HCT116 (cell line): ENCODE measurements at regions not wholly inside any gene's neighbourhood (a gene's known extent, or its start where the extent isn't known, plus 50 kb on each side); places are given as distances from the start of the nearest gene placed in this dataset.

ENCODE experiments used
- ATAC-seq: fragments of 200-7000 bp; cut with Tn5 transposase; 2 replicates; pipeline ENCODE4 v1.9.1; 2020; ENCODE audit warnings: mild to moderate bottlenecking, moderate library complexity
- BruUV-seq: library from RNA; stranded (reverse); fragments of 400-500 nt; replicated peaks from 2 replicates; lab custom pipeline; 2021; lab: Mats Ljungman, UMichigan
- CTCF ChIA-PET: fragments of 300-600 bp; sonication (Branson Sonifier 250); formaldehyde crosslinking; loops from one replicate; lab custom pipeline; 2021; ENCODE audit warnings: antibody characterized with exemption; lab: Charles Lee
- POLR2A ChIA-PET: fragments of 300-600, 350-600 bp; sonication (Branson Sonifier 250); formaldehyde crosslinking; loops from one replicate; lab custom pipeline; 2021; ENCODE audit warnings: antibody characterized with exemption; lab: Charles Lee
- RAD21 ChIA-PET, 2 experiments: fragments of 300-600 bp; sonication (Branson Sonifier 250); formaldehyde crosslinking; loops; one replicate each; lab custom pipeline; 2023; ENCODE audit warnings: low total read pairs in 2 of 2; ENCODE audit not compliant: uncharacterized antibody in 2 of 2, unreplicated experiment in 2 of 2, low non-redundant PET in 1 of 2; lab: Charles Lee
- DNase-seq: peaks from one replicate; pipeline ENCODE4 v3.0.0-alpha.2; 2010; ENCODE audit warnings: low read depth, low spot score
- H2AFZ ChIP-seq: fragments of 200-600 bp; shearing (Covaris generic), sonication (generic); 2 replicates; pipeline ENCODE4 v1.6.1; 2017; ENCODE audit warnings: low read depth, mixed run types, mixed read lengths, antibody characterized with exemption, low read length; ENCODE audit not compliant: poor library complexity, severe bottlenecking
- H3K27ac ChIP-seq: 2 replicates; pipeline ENCODE4 v1.5.1; 2012; ENCODE audit warnings: low read depth, low read length
- H3K27me3 ChIP-seq: fragments of 200-600 bp; sonication (generic); 2 replicates; pipeline ENCODE4 v1.6.1; 2016; ENCODE audit warnings: mixed run types, low read length, mixed read lengths; ENCODE audit not compliant: insufficient read depth
- H3K36me3 ChIP-seq, 2 experiments: fragments of 200-500 bp in 1 of 2; fragments of 200-600 bp in 1 of 2; sonication (Bioruptor generic) in 1 of 2; sonication (generic) in 1 of 2; 2 replicates each; pipeline versions ENCODE4 v1.5.1 to v1.6.1; 2014 to 2016; ENCODE audit warnings: low read length in 2 of 2, inconsistent platforms in 1 of 2, mixed read lengths in 1 of 2, mixed run types in 1 of 2; ENCODE audit not compliant: insufficient read depth in 2 of 2, control insufficient read depth in 1 of 2
- H3K4me1 ChIP-seq, 2 experiments: fragments of 200-600 bp in 1 of 2; sonication (generic) in 1 of 2; 2 replicates each; pipeline versions ENCODE4 v1.5.1 to v1.6.1; 2012 to 2017; ENCODE audit warnings: low read length in 2 of 2, inconsistent platforms in 1 of 2, mild to moderate bottlenecking in 1 of 2, mixed read lengths in 1 of 2, mixed run types in 1 of 2, moderate library complexity in 1 of 2; ENCODE audit not compliant: insufficient read depth in 2 of 2, control insufficient read depth in 1 of 2
- H3K4me2 ChIP-seq: fragments of 200-600 bp; sonication (generic); 2 replicates; pipeline ENCODE4 v1.6.1; 2017; ENCODE audit warnings: mixed run types, low read length, mixed read lengths
- H3K4me3 ChIP-seq, 2 experiments: fragments of 200-600 bp in 1 of 2; sonication (generic) in 1 of 2; replicated peaks in 1 of 2; 2 replicates each; pipeline ENCODE4 v1.5.1; 2011 to 2016; ENCODE audit warnings: low read length in 2 of 2, control low read depth in 1 of 2, low read depth in 1 of 2, mild to moderate bottlenecking in 1 of 2, mixed read lengths in 1 of 2, mixed run types in 1 of 2
- H3K79me2 ChIP-seq: fragments of 200-600 bp; sonication (generic); 2 replicates; pipeline ENCODE4 v1.6.1; 2017; ENCODE audit warnings: mild to moderate bottlenecking, mixed run types, low read length, moderate library complexity, mixed read lengths; ENCODE audit not compliant: insufficient read depth
- H3K9ac ChIP-seq: fragments of 200-600 bp; sonication (generic); 2 replicates; pipeline ENCODE4 v1.6.1; 2016; ENCODE audit warnings: low read length, mixed read lengths
- H3K9me2 ChIP-seq: fragments of 200-600 bp; sonication (generic), shearing (Covaris generic); 2 replicates; pipeline ENCODE4 v1.6.1; 2017; ENCODE audit warnings: mixed run types, mild to moderate bottlenecking, moderate library complexity; ENCODE audit not compliant: insufficient read depth
- H3K9me3 ChIP-seq, 2 experiments: fragments of 200-500 bp in 1 of 2; fragments of 200-600 bp in 1 of 2; sonication (Bioruptor generic) in 1 of 2; sonication (generic) in 1 of 2; 2 replicates each; pipeline ENCODE4 v1.6.1; 2014 to 2017; ENCODE audit warnings: low read length in 2 of 2, mixed read lengths in 2 of 2, inconsistent platforms in 1 of 2, low read depth in 1 of 2, mild to moderate bottlenecking in 1 of 2, mixed run types in 1 of 2, moderate library complexity in 1 of 2; ENCODE audit not compliant: control insufficient read depth in 1 of 2, insufficient read depth in 1 of 2
- H4K20me1 ChIP-seq: fragments of 200-600 bp; sonication (generic), shearing (Covaris generic); 2 replicates; pipeline ENCODE4 v1.6.1; 2017; ENCODE audit warnings: mixed run types, mild to moderate bottlenecking, moderate library complexity; ENCODE audit not compliant: insufficient read depth
- CBX3 ChIP-seq: IDR thresholded peaks from 2 replicates; pipeline ENCODE4 v1.6.1; 2012; ENCODE audit warnings: low read depth
- ELF1 ChIP-seq: IDR thresholded peaks from 2 replicates; pipeline ENCODE4 v1.6.1; 2012; ENCODE audit warnings: low read depth, borderline replicate concordance
- SIN3A ChIP-seq: IDR thresholded peaks from 2 replicates; pipeline ENCODE4 v1.6.1; 2012; ENCODE audit warnings: low read depth
- ZNF274 ChIP-seq: fragments of 200-500 bp; sonication (Bioruptor generic); IDR thresholded peaks from 2 replicates; pipeline ENCODE4 v1.6.1; 2014; ENCODE audit warnings: mild to moderate bottlenecking, low read depth, low read length, inconsistent platforms
- intact Hi-C: fragments of 100-400 bp; cut with micrococcal nuclease; formaldehyde crosslinking; loops from 2 replicates; pipeline ENCODE4 v1.10.0; 2022
- TF ChIP-seq, protein P1 (sequence below): IDR thresholded peaks from 2 replicates; pipeline ENCODE4 v1.6.1; 2012
- TF ChIP-seq, protein P2 (sequence below): IDR thresholded peaks from 2 replicates; pipeline ENCODE4 v1.6.1; 2012
- TF ChIP-seq, protein P3 (sequence below): IDR thresholded peaks from 2 replicates; pipeline ENCODE4 v1.6.1; 2011; ENCODE audit warnings: mild to moderate bottlenecking, low read length, moderate library complexity; ENCODE audit not compliant: insufficient replicate concordance; ENCODE audit errors: extremely low read depth

DNA sequence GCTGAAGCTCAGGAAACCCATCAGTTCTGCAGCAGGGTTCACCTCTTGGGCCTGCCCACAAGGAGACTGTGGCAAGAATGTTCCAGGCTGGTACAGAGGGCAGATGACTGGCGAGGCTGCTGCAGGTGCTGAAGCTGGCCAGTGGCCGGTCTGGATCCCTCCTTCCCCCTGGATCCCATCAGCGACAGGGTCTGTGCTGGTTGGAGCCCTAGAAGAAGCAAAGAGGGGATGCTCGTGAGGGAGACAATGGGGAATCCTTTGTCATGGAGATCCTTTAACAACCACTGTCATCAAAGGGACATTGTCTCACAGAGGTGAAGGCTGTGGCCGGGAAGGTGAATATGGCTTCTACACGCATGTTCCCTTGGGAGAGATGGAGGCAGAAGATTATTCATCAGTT lies 211.4 kb upstream of the TMEM132C start:
- Histone ChIP-seq H3K27ac (no peak overlapping the region), H3K79me2 (no peaks in the 10 kb centered on the region), H2AFZ (no peak overlapping the region), H3K4me1 (no peaks in the 10 kb centered on the region)
- POLR2A ChIA-PET: no interaction called here
- no peak for ATAC-seq
- CTCF ChIA-PET: no interaction called here
- TF ChIP-seq CBX3 (no peak), SIN3A (no peak), ELF1 (no peak), ZNF274 (no peak)
- TF ChIP-seq, protein P1, sequence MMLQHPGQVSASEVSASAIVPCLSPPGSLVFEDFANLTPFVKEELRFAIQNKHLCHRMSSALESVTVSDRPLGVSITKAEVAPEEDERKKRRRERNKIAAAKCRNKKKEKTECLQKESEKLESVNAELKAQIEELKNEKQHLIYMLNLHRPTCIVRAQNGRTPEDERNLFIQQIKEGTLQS: no peak
- TF ChIP-seq, protein P2, sequence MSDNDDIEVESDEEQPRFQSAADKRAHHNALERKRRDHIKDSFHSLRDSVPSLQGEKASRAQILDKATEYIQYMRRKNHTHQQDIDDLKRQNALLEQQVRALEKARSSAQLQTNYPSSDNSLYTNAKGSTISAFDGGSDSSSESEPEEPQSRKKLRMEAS: no peak
- TF ChIP-seq, protein P3, sequence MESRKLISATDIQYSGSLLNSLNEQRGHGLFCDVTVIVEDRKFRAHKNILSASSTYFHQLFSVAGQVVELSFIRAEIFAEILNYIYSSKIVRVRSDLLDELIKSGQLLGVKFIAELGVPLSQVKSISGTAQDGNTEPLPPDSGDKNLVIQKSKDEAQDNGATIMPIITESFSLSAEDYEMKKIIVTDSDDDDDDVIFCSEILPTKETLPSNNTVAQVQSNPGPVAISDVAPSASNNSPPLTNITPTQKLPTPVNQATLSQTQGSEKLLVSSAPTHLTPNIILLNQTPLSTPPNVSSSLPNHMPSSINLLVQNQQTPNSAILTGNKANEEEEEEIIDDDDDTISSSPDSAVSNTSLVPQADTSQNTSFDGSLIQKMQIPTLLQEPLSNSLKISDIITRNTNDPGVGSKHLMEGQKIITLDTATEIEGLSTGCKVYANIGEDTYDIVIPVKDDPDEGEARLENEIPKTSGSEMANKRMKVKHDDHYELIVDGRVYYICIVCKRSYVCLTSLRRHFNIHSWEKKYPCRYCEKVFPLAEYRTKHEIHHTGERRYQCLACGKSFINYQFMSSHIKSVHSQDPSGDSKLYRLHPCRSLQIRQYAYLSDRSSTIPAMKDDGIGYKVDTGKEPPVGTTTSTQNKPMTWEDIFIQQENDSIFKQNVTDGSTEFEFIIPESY: no peak
- TF ChIP-seq, all 23 proteins: peak for 0
- H3K9me2 ChIP-seq: no peaks in the 10 kb centered on the region
- H3K27me3 ChIP-seq: no peaks in the 10 kb centered on the region
- BruUV-seq: no TSS peak
- H3K4me3 ChIP-seq: no peak overlapping the region
- H3K4me2 ChIP-seq: no peak overlapping the region
- no peak for DNase-seq
- H3K9ac ChIP-seq: no peak overlapping the region
- H3K36me3 ChIP-seq: no peaks in the 10 kb centered on the region
- no peaks in the 10 kb centered on the region for H4K20me1 ChIP-seq
- intact Hi-C loops: no loop called here
- RAD21 ChIA-PET: no interaction called here
- peaks cover 0 to 12% of the 10 kb centered on the region in 2 experiments; a peak in 2 of 4 replicates for H3K9me3 ChIP-seq
